Frontal cortex (tissue), 3 donors: ENCODE measurements at regions not wholly inside any gene's neighbourhood (a gene's known extent, or its start where the extent isn't known, plus 50 kb on each side); places are given as distances from the start of the nearest gene placed in this dataset.

Source experiments
- DNase-seq, 2 donors: peaks; one replicate each; pipeline ENCODE4 v3.0.0; 2012; ENCODE audit warnings: low spot score in 2 of 2
- FAIRE-seq: peaks from 2 replicates; lab custom pipeline; 2012; peaks lifted over from hg19 to GRCh38; lab: Jason Lieb, UNC
- donor health status: control.
- donor health status: control.
- donor health status: control.

DNA sequence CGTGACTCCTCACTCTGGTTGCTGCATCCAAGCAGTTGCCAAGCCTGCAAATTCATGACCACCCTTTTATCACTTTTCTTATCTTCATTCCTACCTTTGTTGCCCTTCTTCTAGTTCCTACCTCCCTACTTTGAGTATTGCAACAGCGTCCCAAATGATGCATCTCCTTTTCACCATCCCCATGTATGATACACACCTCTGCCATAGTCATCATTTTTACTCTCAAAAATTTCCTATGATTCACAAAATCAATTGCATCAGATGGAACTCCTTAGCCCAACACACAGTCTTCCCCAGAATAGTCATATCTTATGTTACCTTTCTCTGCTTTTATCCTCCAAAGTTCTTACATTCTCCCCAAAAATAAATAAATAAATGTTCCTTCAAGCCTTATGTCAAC lies 262.6 kb downstream of the TBL1XR1 start:
- FAIRE-seq: no peak
- DNase-seq: no peak

DNA sequence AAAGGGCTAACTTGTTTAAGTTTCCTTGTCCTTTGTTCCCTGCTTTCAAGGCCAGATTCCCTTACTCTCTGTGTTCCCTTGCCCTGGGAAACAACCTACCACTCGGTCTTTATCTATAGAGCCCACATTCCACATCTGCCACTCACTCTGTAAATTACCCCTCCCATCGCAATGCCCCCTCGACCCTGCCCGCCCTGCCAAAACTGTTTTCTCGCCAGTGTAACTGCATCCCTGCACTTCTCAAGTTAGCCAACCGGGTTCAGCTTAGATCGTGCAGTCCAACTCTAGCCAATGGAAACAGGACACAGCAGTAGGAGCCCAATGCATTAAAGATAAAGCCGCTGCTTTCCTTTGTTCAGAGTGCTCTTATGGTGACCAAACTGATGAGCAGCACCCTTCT lies 263.6 kb downstream of the TBL1XR1 start:
- FAIRE-seq (no peak), DNase-seq (no peak)

GRCh38 chr3:176932433-176932832 lies 264.8 kb downstream of the TBL1XR1 start:
- no peak for DNase-seq
- FAIRE-seq: no peak

DNA sequence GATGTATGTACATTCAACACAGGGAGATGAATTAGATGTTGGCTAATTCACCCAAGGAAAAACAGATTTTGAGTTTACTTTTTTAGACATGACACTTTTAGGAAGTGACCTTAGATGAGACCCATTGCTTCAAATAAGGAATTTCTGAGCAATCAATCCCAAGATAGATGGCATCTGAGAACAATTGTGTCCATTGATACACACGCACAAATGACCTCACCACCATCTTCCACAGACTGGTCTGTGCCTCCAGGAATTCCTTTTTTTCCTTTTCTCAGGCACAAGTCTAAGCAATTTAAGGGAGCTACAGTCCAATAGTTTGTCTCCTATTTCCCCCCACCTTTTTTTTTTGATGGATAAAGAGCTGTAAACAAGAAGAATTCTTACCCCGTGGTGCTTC lies 265.3 kb downstream of the TBL1XR1 start:
- no peak for FAIRE-seq

GRCh38 chr3:176930942-176931341 lies 266.3 kb downstream of the TBL1XR1 start:
- DNase-seq (no peak), FAIRE-seq (no peak)

More for the DNA sequence above, 265.3 kb downstream of the TBL1XR1 start:
- DNase-seq: no peak

DNA sequence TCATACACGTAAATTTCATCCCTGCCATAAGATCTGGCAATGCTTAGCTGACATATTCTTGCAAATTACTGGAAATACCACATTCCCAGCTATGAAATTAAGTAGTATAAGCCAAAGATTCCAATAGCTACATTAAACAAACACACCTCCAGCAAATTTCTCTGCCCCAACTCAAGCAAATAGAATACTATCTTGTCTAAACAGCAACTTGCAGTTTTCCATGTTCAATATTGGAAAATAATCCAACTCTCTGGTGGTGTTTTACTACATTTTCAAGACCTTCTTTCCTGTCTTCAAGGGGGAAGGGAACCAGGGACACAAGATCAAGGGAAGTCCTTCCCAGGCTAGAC lies 268.7 kb downstream of the TBL1XR1 start:
- DNase-seq (no peak), FAIRE-seq (no peak)

GRCh38 chr3:176927706-176928581 lies 269.3 kb downstream of the TBL1XR1 start:
- FAIRE-seq (no peak), DNase-seq (no peak)

- FAIRE-seq: no peak
These were observed 270.0 kb downstream of the TBL1XR1 start for GRCh38 chr3:176927280-176927679.

GRCh38 chr3:176926688-176927087 lies 270.6 kb downstream of the TBL1XR1 start:
- FAIRE-seq (no peak), DNase-seq (no peak)

More at GRCh38 chr3:176927280-176927679, 270.0 kb downstream of the TBL1XR1 start:
- DNase-seq: no peak

DNA sequence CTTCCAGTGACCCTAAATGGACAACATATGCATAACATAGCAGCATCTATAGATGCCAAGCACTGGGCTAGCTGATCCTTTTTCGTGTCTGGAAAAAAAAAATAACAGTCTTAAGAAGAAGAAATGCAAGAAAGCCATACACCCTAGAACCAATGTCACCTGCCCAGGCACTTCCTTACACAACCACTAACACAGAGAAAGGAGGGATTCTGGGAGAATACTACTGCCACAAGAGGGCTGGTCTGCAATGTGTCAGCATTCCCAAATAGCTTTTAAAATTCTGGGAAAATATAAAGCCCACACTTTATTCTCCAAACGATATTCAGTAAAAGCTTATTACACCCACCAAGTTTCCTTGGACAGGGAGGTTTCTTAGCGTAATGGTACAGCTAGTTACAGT lies 271.2 kb downstream of the TBL1XR1 start:
- DNase-seq: no peak
- no peak for FAIRE-seq

- DNase-seq (no peak), FAIRE-seq (no peak)
These were observed 276.5 kb downstream of the TBL1XR1 start for GRCh38 chr3:176920766-176921160.

GRCh38 chr3:176919836-176920765 lies 277.2 kb downstream of the TBL1XR1 start:
- DNase-seq: no peak
- no peak for FAIRE-seq

DNA sequence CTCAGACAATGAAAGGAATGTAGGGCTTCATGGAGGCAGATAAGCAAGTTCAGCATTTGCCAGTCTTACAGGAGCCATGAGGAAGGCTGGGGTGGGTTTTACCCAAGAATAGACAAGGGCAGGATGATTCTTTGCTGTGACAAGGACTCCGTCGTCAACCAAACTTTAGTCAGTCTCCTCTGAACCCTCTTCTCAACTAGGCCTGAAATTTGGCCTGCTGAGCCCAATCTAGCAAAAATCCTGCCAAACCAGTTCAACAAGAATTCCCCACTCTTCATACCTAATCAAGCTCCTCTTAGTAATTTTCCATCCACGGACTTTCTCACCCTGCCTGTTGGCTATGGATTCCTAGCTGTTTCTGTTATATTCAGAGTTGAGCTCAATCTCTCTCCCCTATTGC lies 280.5 kb downstream of the TBL1XR1 start:
- DNase-seq (no peak), FAIRE-seq (no peak)

GRCh38 chr3:176914764-176915163 lies 282.5 kb downstream of the TBL1XR1 start:
- FAIRE-seq (no peak), DNase-seq (no peak)

DNA sequence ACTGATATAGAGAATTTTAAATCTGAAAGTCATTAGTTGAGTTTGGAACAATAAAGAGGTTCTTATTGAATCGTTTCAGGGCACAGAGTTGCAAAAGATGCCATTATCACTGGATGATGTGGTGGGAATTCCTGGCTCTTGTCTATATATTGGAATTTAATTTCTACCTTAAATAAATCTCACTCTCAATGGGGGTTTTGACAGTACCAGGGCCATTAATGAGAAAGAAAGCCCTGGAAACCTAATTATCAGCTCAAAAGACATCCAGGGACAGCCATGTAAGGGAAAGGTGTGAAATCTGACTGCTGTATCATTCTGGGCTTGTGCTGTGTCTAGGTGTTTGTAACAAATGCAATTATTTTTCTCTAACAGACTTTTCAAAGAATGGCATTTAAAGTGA lies 285.7 kb downstream of the TBL1XR1 start:
- DNase-seq (no peak), FAIRE-seq (no peak)

DNA sequence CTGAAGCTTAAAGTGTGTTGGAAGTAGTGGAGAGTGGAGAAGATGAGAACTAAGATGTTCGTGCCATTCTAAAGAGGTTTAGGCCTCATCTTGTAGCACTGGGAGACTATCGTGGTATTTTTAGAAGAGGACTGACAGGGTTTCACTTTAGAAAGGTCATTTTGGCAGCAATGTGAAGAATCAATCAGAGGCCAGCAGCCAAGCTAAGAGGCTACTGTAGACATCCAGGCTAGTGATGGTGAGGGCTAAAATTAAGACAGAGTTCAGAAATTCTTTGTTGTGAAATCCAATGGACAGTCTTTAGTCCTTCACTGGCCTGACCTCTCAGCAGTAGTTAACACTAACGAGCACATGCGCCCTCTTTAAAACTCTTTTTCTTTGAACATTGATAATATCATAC lies 288.2 kb downstream of the TBL1XR1 start:
- FAIRE-seq: no peak
- no peak for DNase-seq

DNA sequence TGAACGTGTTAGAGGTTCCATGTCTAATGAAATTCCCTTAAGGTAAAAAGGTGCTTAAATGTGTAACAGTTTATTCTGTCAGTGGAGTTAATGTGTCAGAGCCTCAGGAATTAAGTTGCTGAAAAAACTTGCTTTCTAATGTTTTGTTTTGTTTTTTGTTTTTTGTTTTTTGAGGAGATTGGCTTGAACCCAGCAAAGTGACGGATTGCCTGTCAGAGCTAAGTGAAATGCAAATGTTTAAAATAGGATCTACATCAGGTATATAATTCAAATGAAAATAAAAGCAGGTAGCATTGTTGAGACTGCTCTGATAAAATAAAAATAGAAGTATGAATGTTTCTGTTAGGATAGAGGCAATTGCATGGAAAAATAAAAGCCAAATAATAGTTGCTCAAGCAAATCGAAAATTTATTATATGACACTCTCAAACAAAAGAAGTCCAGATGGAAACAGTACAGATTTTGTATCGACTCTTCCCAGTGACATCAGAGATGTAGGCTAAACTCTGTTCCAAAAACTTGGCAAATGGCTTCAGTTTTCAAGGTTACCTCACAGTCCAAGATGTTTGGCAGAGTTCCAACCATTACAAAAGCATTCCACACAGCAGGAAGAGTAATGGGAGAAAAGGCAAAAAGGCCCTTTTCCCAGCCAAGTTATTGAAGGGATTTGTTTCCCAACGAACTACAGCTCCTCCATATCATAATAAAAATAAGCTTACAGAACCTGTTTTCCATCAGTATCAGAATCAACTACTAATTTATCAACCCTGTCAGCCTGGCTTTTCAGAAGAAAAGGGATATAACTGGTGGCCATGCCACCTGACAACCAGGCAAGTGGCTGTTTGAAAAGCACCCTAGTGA lies 291.0 kb downstream of the TBL1XR1 start:
- no peak for DNase-seq
- FAIRE-seq: no peak

DNA sequence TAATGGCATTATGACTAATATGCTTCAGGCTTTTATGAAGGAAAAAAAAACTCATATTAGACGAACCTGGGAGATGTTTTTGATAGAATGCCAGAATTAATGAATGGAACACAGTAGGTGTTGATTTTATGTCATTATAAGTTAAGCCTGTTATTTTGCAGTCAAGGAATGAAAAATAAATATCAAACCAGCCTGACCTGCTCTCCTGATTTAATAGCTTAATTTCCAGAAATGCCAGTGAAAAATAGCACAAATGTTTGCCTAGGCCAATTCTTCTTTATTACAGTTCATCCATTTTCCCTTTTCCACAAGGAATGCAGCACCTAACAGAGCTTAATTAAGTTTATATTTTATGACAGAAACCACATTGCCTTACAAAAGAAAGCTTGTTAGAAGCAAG lies 292.0 kb downstream of the TBL1XR1 start:
- DNase-seq: no peak
- no peak for FAIRE-seq

GRCh38 chr3:176904506-176904905 lies 292.8 kb downstream of the TBL1XR1 start:
- DNase-seq (no peak), FAIRE-seq (no peak)

- DNase-seq (no peak), FAIRE-seq (no peak)
These were observed 300.6 kb downstream of the TBL1XR1 start for GRCh38 chr3:176896640-176897039.
